HG03060 (cell line): ENCODE measurements at regions not wholly inside any gene's neighbourhood (a gene's known extent, or its start where the extent isn't known, plus 50 kb on each side); places are given as distances from the start of the nearest gene placed in this dataset.

Source experiments
- ATAC-seq: cut with Tn5 transposase; IDR thresholded peaks from one replicate; pipeline ENCODE4 v1.9.1; 2021; ENCODE audit warnings: low read depth, moderate number of reproducible peaks; ENCODE audit not compliant: unreplicated experiment

GRCh38 chr9:1619915-1620710 is 395.0 kb upstream of the SMARCA2 start:
- ATAC-seq = no peak

DNA sequence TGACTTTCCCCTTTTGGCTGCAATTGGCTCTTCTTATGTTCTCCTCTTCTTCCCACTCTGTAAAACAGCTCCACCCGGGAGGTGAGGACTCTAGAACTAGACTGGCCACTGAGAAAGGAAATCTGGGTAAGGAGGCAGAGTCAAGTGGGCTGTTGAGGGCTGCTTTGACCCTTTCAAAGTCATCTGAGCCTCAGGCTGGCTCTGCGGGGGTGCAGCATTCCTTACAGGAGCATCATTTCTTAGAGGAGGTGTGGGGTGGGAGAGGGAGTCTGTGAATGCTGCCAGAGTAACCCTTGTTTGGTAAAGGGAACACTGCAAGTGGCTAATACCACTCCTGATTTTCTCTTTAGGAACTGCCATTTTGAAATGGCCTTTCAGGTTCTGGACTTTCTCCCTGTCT is 377.7 kb upstream of the SMARCA2 start:
- no peak for ATAC-seq

DNA sequence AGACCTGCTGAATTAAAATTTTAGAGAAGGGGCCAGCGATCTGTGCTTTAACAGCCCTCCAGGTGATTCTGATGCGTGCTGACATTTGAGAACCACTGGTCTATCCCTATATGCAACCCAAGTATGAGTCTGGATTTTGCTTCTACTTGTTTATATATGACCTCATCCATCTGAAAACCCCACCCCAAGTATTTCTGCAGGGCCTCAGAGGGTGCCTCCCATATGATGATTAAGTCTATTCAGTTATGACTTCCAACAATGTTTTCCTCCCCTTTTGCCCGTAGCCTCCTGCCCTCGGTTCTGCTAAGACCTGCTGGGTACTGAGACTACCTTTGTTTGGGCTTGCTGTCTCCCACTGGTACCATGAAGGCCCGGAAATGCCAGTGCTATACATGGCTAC is 376.0 kb upstream of the SMARCA2 start:
- no peak for ATAC-seq

DNA sequence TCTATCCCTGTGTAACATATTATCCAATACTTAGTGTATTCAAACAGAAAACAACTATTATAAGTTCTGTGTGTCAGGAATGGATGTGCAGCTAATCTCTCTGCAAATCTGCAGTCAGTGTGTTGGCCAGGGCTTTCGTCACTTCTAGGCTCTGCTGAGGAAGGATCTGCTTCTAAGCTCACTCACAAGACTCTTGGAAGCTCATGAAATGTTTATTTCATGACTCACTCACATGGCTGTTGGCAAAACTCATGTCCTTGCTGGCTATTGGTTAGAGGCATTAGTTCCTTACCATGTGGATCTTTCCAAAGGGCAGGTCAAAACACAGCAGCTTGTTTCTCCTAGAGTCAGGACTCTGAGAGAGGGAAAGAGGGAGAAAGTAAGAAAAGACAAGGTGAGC is 367.4 kb upstream of the SMARCA2 start:
- no peak for ATAC-seq

DNA sequence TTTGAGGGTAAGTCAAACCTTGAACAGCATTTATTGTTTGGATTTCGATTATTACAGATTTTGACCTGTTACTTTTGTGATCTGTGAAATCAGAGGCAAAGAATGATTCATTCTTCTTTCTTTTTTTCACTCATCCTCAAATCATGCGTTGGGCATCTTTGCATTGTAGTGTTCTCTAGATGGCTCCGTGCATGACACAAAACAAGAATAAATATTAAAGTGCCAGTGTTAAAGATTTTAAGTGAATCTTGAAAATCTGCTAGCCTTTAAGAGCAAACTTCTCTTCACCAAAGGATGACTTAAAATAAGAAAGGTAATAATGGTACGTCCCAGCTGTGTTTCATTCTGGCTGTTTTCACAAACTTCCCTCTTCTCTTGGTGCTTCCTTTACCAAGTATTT is 361.9 kb upstream of the SMARCA2 start:
- no peak for ATAC-seq

GRCh38 chr9:1658661-1659362 is 356.3 kb upstream of the SMARCA2 start:
- ATAC-seq = no peak

DNA sequence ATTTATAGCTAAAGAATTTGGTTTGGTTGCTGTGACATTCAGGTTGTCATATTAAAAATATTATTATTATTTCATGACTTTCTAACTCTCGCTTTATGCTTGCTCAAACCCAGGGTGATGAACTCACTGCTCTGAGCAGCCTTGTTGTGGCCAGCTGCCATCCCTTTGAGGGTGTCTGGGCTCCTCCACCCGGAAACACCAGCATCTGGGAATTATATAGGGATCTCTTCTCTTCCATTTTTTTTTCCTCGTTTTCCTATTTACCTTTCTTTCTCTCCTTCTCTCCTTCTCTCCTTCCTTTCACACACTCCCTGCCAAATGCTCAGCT is 355.8 kb upstream of the SMARCA2 start:
- no peak for ATAC-seq

GRCh38 chr9:1668441-1668840 is 346.7 kb upstream of the SMARCA2 start:
- ATAC-seq = no peak

DNA sequence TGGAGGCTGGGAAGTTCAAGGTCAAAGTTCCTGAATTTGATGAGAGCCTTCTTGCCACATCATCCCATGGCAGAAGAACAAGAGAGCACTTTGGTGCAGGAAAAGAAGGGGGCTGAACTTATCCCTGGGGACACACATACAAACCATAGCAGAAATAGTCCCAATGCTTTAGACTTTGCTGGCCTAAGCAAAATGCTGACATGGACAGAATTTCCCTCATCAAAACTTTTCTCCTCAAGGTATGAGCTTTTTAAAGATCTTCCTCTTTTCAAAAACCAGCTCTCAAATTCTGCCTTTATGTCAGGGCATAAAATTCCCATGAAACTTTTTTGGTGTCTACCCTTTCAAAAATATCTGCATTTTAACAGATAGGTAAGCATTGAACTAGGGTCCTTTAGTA is 341.8 kb upstream of the SMARCA2 start:
- ATAC-seq = no peak

- no peak for ATAC-seq
These were observed 338.4 kb upstream of the SMARCA2 start for GRCh38 chr9:1676771-1677170.

DNA sequence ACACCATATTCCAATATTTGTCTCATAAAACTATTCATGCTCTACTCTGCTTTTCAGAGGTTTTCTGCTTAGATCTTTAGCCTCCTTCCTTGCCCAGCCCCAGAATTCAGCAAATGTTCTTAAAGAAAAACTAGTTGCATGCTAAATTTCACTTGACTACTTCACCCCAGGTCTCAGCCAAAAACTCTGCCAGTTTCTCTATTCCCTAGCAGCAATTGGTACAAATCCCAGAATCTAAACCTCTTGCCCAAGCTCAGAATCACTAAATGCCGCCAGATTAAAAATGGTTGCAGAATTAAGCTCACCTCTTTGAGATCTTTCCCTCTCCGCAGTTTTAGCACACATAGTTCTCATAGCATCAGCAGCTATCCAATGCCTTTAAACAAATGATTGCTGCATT is 331.2 kb upstream of the SMARCA2 start:
- ATAC-seq = no peak

DNA sequence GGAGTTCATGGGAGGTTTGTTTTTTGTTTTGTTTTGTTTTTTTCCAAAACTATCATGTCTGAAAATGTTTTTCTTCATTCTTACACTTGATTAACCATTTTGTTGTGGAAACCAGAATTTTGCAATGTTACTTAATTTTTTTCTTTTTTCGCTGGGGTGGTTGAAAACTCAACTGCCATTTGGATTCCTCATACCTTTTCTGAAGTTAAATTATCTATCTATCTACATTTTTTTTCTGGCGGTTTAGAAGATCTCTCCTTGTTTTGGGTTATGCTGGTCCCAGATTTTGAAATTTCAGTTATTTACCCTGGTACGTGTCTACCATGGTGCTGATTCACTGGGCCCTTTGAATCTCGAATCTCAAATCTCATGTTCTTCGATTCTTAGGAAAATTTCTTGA is 316.2 kb upstream of the SMARCA2 start:
- no peak for ATAC-seq

DNA sequence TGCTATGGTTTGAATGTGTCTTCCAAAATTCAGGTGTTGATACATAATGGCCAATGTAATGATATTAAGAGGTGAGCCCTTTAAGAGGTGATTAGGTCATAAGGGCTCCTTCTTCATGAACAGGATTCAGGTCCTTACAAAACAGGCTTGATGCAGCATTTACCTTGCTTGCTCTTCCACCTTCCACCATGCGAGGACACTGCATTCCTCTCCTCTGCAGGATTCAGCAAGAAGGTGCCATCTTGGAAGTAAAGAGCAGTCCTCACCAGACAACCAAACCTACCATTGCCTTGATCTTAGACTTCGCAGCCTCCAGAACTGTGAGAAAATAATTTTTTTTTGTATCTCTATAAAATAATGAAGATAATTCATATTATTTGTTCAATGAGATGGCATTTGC is 314.0 kb upstream of the SMARCA2 start:
- no peak for ATAC-seq

DNA sequence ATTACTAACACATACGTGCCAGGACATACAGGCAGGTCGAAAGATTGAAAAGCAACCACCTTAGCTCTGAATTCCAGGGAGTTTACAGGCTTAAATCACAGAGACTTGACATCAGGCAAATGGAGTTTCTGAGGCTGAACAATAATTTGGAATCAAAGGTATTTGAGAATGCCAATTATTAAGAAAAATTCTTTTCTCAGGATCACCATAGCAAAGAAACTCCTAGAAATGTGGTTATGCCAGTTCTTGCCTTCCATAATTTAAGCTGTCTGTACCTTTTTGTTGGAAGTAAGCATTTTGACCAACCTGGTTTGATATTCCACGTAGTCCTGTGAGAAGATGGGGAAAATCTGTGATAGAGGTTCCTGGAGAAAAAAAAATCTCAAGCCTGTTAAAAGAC is 312.4 kb upstream of the SMARCA2 start:
- ATAC-seq = no peak

GRCh38 chr9:1707291-1707690 is 307.9 kb upstream of the SMARCA2 start:
- no peak for ATAC-seq

- ATAC-seq = no peak
These were observed 306.9 kb upstream of the SMARCA2 start for GRCh38 chr9:1708219-1708618.

GRCh38 chr9:1709347-1709746 is 305.8 kb upstream of the SMARCA2 start:
- no peak for ATAC-seq

DNA sequence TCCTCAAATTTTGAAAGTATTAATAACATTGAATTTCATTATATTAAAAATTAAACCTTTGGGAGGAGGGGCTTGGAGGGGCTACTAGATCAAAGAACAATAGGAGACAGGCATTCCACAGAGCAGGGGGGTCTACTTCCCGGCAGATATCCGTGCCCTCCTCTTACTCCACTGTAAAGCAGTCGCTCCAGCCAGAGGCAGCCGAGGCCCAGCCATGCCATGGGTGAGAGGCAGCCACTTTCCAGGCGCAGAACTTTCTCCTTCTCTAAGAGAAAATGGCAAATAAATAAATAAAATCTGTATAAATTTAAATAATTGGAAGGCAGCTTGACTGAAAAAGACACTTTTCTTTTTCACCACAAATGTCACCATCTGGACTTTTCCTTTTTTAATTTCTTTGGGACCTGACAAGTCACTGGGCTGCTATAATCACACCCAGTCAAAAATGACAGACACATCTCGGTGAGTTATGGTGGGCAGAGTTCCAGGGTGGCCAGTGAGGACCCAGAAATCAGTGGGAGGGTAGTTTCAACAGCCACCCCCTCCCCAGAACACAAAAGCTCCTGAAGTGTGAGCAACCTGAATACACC is 302.2 kb upstream of the SMARCA2 start:
- no peak for ATAC-seq

DNA sequence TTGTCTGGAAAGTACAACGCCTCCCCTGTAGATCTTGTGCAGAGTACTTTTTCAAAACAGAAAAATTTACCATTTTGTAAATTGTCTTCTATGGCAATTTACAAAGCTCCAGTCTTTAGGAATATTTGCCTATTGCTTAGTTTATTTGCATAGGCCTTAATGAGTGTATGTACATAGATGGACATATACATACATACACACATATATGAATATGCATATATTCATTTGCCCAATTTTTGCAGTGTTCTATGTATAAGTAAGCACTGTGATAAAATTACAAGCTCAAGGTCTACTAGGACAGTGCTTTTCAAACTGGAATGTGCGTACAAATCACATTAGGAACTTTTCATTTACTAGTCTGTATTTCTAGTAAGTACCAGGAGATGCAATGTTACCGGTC is 301.3 kb upstream of the SMARCA2 start:
- no peak for ATAC-seq

DNA sequence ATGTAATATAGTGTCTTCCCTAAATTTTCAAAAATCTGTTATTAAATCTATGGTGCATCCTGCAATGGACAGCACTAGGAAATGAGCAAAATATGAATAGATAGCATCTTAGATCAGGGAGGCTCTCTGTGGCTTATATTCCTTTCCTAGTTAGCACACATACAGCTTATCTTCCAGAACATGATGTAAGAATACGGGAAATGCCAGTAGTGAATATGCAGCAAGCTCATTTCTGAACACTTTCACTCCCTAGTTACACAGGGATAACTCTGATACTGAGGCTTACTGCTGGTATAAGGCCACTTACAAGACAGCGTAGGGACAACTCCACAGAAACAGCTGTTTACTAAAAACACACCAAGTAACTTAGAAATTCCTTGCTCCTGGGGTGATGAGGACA is 297.3 kb upstream of the SMARCA2 start:
- ATAC-seq = no peak

DNA sequence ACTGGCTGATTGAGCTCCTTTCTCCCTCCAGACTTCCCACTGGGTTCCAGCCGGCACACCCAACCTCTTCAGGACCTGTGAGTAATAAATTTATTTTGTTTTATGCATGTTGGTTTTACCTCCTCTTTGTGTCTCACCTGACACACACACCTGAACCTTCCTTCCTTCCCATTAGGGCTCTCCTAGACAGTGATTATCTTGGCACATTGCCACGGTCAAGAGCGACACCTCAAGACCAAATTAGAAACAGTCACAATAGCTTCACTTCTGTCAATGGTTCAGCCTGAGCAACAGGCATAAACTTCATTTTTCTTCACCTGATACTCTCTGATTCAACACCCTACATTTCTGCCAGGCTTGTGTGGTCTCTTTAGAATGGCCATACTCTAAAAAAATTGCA is 296.3 kb upstream of the SMARCA2 start:
- ATAC-seq = no peak

DNA sequence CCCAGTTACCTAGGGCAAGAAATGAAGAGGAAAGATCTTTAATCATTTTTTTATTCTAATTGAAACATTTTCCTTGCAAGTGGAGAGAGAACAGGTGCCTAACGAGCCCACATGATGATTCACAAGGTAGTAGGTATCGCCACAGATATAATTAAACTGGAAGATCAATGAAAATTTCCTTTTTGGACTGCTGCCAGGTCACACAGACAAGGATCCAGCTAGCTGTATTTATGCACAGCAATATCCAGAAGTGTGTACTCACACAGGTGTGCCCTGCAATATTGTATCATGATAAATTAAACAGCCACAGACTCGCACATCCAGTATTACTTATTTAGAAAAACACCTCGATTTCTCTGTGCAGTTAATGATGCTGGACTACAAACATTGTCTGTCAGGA is 294.0 kb upstream of the SMARCA2 start:
- ATAC-seq = no peak
